Right atrium auricular region (tissue), 2 donors: ENCODE measurements at regions not wholly inside any gene's neighbourhood (a gene's known extent, or its start where the extent isn't known, plus 50 kb on each side); places are given as distances from the start of the nearest gene placed in this dataset.

ENCODE experiments used
- DNase-seq: peaks from one replicate; pipeline ENCODE4 v3.0.0-alpha.2; 2019; ENCODE audit warnings: low spot score
- H3K27ac ChIP-seq, 2 donors: fragments of 200-600 bp; sonication (generic); 1 replicate in 1 of 2; 2 replicates in 1 of 2; pipeline ENCODE4 v1.5.1; 2016 to 2019
- H3K27me3 ChIP-seq, 2 donors: fragments of 200-600 bp; sonication (generic); one replicate each; pipeline versions ENCODE4 v1.5.1 to v1.6.0; 2017 to 2019
- H3K36me3 ChIP-seq: fragments of 200-600 bp; sonication (generic); one replicate; pipeline ENCODE4 v1.5.1; 2016
- H3K4me1 ChIP-seq, 2 donors: fragments of 200-600 bp; sonication (generic); one replicate each; pipeline versions ENCODE4 v1.5.1 to v1.6.0; 2017 to 2019
- H3K4me3 ChIP-seq, 2 donors: fragments of 200-600 bp; sonication (generic); 1 replicate in 1 of 2; 2 replicates in 1 of 2; pipeline ENCODE4 v1.5.1; 2017 to 2019; ENCODE audit warnings: mild to moderate bottlenecking in 1 of 2, moderate library complexity in 1 of 2
- H3K9me3 ChIP-seq, 2 donors: fragments of 200-600 bp; sonication (generic); one replicate each; pipeline ENCODE4 v1.5.1; 2019
- CTCF ChIP-seq, 2 donors: fragments of 200-600 bp; sonication (generic); IDR thresholded peaks; one replicate each; pipeline ENCODE4 v1.5.1; 2019; ENCODE audit warnings: antibody characterized with exemption in 2 of 2

GRCh38 chr12:88419794-88420193 is 160.5 kb downstream of the KITLG start:
- DNase-seq: no peak
- Histone ChIP-seq H3K27ac (no peak overlapping the region), H3K4me1 (no peaks in the 10 kb centered on the region), H3K36me3 (no peaks in the 10 kb centered on the region), H3K27me3 (no peaks in the 10 kb centered on the region), H3K4me3 (no peak overlapping the region), H3K9me3 (no peaks in the 10 kb centered on the region)
- no peak for TF ChIP-seq CTCF (IDR thresholded peaks at IDR 0.05)

GRCh38 chr12:88420457-88420856 is 159.8 kb downstream of the KITLG start:
- TF ChIP-seq CTCF (IDR thresholded peaks at IDR 0.05): no peak
- Histone ChIP-seq H3K9me3 (no peaks in the 10 kb centered on the region), H3K4me3 (no peak overlapping the region), H3K27ac (no peak overlapping the region), H3K4me1 (no peaks in the 10 kb centered on the region), H3K36me3 (no peaks in the 10 kb centered on the region), H3K27me3 (no peaks in the 10 kb centered on the region)
- DNase-seq: no peak

- no peaks in the 10 kb centered on the region for H3K27me3 ChIP-seq
- no peaks in the 10 kb centered on the region for H3K4me1 ChIP-seq
- H3K36me3 ChIP-seq: no peaks in the 10 kb centered on the region
- H3K9me3 ChIP-seq: peaks cover 0 to 11% of the 10 kb centered on the region in 2 donors
- no peak for TF ChIP-seq CTCF (IDR thresholded peaks at IDR 0.05)
- DNase-seq: no peak
- no peak overlapping the region for H3K27ac ChIP-seq
- H3K4me3 ChIP-seq: no peak overlapping the region
Observed at GRCh38 chr12:88424791-88425730, 155.2 kb downstream of the KITLG start.

GRCh38 chr12:88428350-88428749 is 151.9 kb downstream of the KITLG start:
- Histone ChIP-seq H3K36me3 (no peaks in the 10 kb centered on the region), H3K9me3 (peaks cover 0 to 11% of the 10 kb centered on the region in 2 donors), H3K27me3 (no peaks in the 10 kb centered on the region), H3K4me3 (no peak overlapping the region), H3K4me1 (peaks cover 0 to 4% of the 10 kb centered on the region in 2 donors), H3K27ac (no peak overlapping the region)
- no peak for DNase-seq
- no peak for TF ChIP-seq CTCF (IDR thresholded peaks at IDR 0.05)

- no peak for DNase-seq
- no peaks in the 10 kb centered on the region for H3K36me3 ChIP-seq
- no peak for TF ChIP-seq CTCF (IDR thresholded peaks at IDR 0.05)
- H3K9me3 ChIP-seq: peaks cover 0 to 11% of the 10 kb centered on the region in 2 donors
- no peaks in the 10 kb centered on the region for H3K27me3 ChIP-seq
- no peak overlapping the region for H3K4me3 ChIP-seq
- H3K27ac ChIP-seq: no peak overlapping the region
- H3K4me1 ChIP-seq: peaks cover 0 to 4% of the 10 kb centered on the region in 2 donors
Observed at GRCh38 chr12:88431246-88431645, 149.0 kb downstream of the KITLG start.
